Heart left ventricle (tissue), 13 donors: ENCODE measurements at regions not wholly inside any gene's neighbourhood (a gene's known extent, or its start where the extent isn't known, plus 50 kb on each side); places are given as distances from the start of the nearest gene placed in this dataset.

Source experiments
- POLR2A ChIP-seq, 2 donors: fragments of 450-650 bp; IDR thresholded peaks; one replicate each; pipeline ENCODE4 v1.6.1; 2017; ENCODE audit warnings: antibody characterized with exemption in 2 of 2, mild to moderate bottlenecking in 2 of 2, moderate library complexity in 2 of 2
- TF ChIP-seq, protein P1 (sequence below), 12 donors: fragments of 200-600 bp; sonication (generic) in 4 of 12; IDR thresholded peaks; one replicate each; pipeline versions ENCODE4 v1.5.0 to v1.8.0; 2018 to 2022; ENCODE audit warnings: antibody characterized with exemption in 12 of 12, mild to moderate bottlenecking in 5 of 12
- donor health status: ischemic (EF 13 %, LVEDD 7.1; RV severe dilation, severe dysfunction).
- donor health status: DM: no; HTN: yes; CAD: no.
- donor health status: DM: no; HTN: no; CAD: no.
- donor health status: ischemic (EF 25% LVEDD 6.9; RV normal size, moderate dysfunction).
- donor health status: ischemic (EF 25% LVEDD 5.7; RV mildly dilated, moderate dysfunction).
- donor health status: ischemic (EF 35%, LVEDD 5.7; RV mildly dilated, moderate dysfunction).
- donor health status: nonischemic (EF 11% LVEDD 7.7; RV severe dilation, severe dysfunction).
- donor health status: DM: yes; HTN: yes; CAD: no.
- donor health status: PGD.
- donor health status: ischemic (EF 29% LVEDD 5.4; RV normal size, mild dysfunction).
- donor health status: nonischemic (EF 23%, LVEDD 6.1; RV moderate dilation, normal function).

DNA sequence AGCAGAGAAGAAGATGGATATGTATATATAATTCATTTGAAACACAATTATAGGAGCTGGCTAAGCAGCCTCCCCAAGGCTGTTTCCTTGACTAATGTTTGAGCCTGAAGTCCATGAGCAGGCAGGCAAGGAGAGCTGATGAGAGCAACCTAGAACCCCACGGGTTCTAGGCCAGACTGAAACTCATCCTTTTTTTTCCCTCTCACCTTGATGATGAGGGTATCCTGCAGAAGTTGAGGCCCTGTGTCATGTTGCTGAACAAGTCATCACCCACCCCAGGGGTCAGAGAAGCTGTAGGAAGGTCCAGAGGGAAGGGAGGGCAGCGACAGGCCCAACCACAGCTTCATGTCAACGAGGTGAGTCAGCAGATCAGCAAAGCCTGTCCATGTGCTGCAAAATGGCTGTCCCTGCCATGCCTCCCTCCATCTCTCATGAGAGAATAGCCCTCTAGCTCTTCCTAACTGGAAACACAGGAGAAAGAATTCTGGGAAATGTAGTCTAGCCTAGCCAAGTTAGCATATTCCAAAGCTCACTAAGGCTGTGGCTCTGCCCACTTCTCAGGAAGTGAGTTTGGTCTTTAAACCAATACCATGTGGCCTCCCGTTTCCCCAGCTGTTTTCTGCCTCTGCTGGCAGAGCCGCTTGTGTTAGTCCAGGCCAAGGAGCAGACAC is 91.3 kb upstream of the DTNBP1 start:
- TF ChIP-seq, protein P1, sequence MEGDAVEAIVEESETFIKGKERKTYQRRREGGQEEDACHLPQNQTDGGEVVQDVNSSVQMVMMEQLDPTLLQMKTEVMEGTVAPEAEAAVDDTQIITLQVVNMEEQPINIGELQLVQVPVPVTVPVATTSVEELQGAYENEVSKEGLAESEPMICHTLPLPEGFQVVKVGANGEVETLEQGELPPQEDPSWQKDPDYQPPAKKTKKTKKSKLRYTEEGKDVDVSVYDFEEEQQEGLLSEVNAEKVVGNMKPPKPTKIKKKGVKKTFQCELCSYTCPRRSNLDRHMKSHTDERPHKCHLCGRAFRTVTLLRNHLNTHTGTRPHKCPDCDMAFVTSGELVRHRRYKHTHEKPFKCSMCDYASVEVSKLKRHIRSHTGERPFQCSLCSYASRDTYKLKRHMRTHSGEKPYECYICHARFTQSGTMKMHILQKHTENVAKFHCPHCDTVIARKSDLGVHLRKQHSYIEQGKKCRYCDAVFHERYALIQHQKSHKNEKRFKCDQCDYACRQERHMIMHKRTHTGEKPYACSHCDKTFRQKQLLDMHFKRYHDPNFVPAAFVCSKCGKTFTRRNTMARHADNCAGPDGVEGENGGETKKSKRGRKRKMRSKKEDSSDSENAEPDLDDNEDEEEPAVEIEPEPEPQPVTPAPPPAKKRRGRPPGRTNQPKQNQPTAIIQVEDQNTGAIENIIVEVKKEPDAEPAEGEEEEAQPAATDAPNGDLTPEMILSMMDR (IDR thresholded peaks at IDR 0.05): no peak
- TF ChIP-seq POLR2A (IDR thresholded peaks at IDR 0.05): no peak
